ENCODE measurements at regions not wholly inside any gene's neighbourhood (a gene's known extent, or its start where the extent isn't known, plus 50 kb on each side); places are given as distances from the start of the nearest gene placed in this dataset.

DNA sequence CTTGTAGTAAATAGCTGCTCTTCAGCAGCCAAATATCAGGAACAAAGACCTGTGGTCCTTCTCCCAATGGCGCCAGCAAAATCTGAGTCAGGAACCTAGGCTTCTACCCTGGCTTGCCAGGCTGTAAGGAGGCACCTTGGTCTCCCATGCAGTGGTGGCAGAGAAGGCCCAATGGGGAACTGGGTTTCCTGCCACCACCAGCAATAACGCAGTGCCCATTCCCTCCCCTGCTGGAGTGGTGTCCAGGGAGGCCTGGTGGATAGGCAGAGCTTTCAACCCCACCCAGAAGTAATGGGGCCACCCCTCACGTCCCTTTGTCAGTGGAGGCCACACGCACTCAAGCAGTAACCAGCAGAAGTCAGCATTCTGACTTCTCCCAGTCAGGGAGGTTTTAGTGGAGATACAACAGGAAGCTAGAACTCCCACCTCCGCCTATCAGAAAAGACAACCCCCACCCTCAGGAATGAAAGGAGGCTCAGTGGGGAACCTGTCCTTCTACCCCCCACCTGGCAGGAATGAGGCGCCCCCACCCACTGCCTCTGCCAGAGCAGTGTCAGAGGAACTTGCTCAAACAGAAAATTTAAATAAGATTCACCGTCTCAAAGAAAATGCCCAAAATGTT is 132.4 kb downstream of the COPS8 start:
- TF ChIP-seq, protein P1, sequence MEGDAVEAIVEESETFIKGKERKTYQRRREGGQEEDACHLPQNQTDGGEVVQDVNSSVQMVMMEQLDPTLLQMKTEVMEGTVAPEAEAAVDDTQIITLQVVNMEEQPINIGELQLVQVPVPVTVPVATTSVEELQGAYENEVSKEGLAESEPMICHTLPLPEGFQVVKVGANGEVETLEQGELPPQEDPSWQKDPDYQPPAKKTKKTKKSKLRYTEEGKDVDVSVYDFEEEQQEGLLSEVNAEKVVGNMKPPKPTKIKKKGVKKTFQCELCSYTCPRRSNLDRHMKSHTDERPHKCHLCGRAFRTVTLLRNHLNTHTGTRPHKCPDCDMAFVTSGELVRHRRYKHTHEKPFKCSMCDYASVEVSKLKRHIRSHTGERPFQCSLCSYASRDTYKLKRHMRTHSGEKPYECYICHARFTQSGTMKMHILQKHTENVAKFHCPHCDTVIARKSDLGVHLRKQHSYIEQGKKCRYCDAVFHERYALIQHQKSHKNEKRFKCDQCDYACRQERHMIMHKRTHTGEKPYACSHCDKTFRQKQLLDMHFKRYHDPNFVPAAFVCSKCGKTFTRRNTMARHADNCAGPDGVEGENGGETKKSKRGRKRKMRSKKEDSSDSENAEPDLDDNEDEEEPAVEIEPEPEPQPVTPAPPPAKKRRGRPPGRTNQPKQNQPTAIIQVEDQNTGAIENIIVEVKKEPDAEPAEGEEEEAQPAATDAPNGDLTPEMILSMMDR (IDR thresholded peaks at IDR 0.05), result no peak
- no peak overlapping the region for H3K27ac ChIP-seq
- H3K79me2 ChIP-seq, result no peaks in the 10 kb centered on the region

DNA sequence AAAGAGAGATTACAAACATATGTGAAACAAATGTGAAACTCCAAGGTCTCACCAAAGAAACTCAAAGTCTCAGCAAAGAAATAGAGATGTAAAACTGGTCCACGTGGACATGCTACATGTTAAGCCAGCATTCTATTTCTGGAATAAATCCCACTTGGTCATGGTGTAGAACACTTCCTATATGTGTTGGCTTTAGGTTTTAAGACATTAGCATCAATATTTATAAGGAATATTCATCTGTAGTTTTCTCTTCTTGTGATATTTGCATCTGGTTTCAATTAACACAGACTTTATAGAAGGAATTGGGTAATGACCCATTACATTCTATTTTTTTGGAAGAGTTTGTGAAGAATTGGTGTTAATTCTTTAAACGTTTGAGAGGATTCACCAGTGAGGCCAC is 133.1 kb downstream of the COPS8 start:
- Histone ChIP-seq H3K4me2 (ENCODE audit: low read length) (no peak overlapping the region), H3K4me1 (no peaks in the 10 kb centered on the region), H3K79me2 (no peaks in the 10 kb centered on the region), H3K9me3 (ENCODE audit: control insufficient read depth, low read length) (no peaks in the 10 kb centered on the region), H3K27me3 (ENCODE audit: control insufficient read depth, insufficient read depth, low read length) (no peaks in the 10 kb centered on the region), H3K36me3 (ENCODE audit: control insufficient read depth, insufficient read depth, low read length) (no peaks in the 10 kb centered on the region), H2AFZ (no peak overlapping the region), H3K27ac (no peak overlapping the region), H3K9ac (no peak overlapping the region), H3K4me3 (ENCODE audit: low read depth, low read length) (no peak overlapping the region)
- TF ChIP-seq, protein P1 (IDR thresholded peaks at IDR 0.05), result no peak

More for the DNA sequence above, 132.4 kb downstream of the COPS8 start:
- Histone ChIP-seq H3K4me3 (ENCODE audit: low read depth, low read length) (no peak overlapping the region), H3K27me3 (ENCODE audit: control insufficient read depth, insufficient read depth, low read length) (no peaks in the 10 kb centered on the region), H3K4me2 (ENCODE audit: low read length) (no peak overlapping the region), H3K9ac (no peak overlapping the region), H3K4me1 (no peaks in the 10 kb centered on the region), H2AFZ (no peak overlapping the region), H3K9me3 (ENCODE audit: control insufficient read depth, low read length) (no peaks in the 10 kb centered on the region), H3K36me3 (ENCODE audit: control insufficient read depth, insufficient read depth, low read length) (no peaks in the 10 kb centered on the region)

DNA sequence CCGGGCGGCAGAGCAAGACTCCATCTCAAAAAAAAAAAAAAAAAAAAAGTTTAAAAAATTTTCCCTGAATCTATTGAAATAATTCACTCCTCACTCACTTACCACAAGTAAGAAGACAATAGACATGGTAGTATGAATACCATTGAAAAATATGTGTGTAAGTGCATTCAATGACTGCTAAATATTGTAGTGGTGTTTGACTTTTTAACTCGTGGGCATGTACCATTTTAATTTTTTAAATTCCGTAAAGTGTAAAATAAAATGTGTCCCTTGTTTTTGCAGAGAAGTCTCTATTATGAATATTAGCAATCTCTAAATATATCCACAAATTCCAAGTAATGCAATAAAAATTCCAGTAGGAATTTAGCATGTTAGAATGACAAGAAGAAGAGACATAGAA is 134.1 kb downstream of the COPS8 start:
- no peak overlapping the region for H3K4me2 ChIP-seq (ENCODE audit: low read length)
- H2AFZ ChIP-seq, result no peak overlapping the region
- H3K79me2 ChIP-seq, result no peaks in the 10 kb centered on the region
- TF ChIP-seq, protein P1 (IDR thresholded peaks at IDR 0.05), result no peak
- H3K4me1 ChIP-seq, result no peaks in the 10 kb centered on the region
- no peaks in the 10 kb centered on the region for H3K36me3 ChIP-seq (ENCODE audit: control insufficient read depth, insufficient read depth, low read length)
- H3K9me3 ChIP-seq (ENCODE audit: control insufficient read depth, low read length), result no peaks in the 10 kb centered on the region
- H3K9ac ChIP-seq, result no peak overlapping the region
- no peak overlapping the region for H3K4me3 ChIP-seq (ENCODE audit: low read depth, low read length)
- no peaks in the 10 kb centered on the region for H3K27me3 ChIP-seq (ENCODE audit: control insufficient read depth, insufficient read depth, low read length)
- no peak overlapping the region for H3K27ac ChIP-seq

DNA sequence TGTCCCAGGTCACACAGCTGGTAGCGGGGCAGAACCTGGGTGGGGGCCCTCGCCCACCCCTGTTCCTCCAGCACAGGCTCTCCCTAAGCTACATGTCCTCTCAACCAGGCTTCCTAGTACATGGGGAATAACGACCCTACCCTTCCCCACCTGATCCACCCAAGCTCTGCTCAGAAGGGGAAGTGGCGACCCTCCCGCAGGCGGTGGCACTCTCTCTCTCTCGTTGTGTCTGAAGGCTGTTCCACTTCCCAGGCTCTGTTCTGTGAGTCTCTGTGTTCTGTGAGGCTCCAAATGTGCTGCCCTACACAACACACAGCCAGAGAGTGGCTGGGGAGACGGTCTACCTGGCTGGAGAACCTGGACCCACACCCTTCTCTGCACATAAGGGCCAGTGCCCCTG is 135.8 kb downstream of the COPS8 start:
- TF ChIP-seq, protein P1 (IDR thresholded peaks at IDR 0.05), result no peak
- Histone ChIP-seq H3K9ac (no peak overlapping the region), H3K27ac (no peak overlapping the region), H3K4me2 (ENCODE audit: low read length) (no peak overlapping the region), H3K4me1 (no peaks in the 10 kb centered on the region), H3K9me3 (ENCODE audit: control insufficient read depth, low read length) (no peaks in the 10 kb centered on the region), H3K27me3 (ENCODE audit: control insufficient read depth, insufficient read depth, low read length) (no peaks in the 10 kb centered on the region), H3K4me3 (ENCODE audit: low read depth, low read length) (no peak overlapping the region), H3K79me2 (no peaks in the 10 kb centered on the region), H3K36me3 (ENCODE audit: control insufficient read depth, insufficient read depth, low read length) (no peaks in the 10 kb centered on the region), H2AFZ (no peak overlapping the region)

DNA sequence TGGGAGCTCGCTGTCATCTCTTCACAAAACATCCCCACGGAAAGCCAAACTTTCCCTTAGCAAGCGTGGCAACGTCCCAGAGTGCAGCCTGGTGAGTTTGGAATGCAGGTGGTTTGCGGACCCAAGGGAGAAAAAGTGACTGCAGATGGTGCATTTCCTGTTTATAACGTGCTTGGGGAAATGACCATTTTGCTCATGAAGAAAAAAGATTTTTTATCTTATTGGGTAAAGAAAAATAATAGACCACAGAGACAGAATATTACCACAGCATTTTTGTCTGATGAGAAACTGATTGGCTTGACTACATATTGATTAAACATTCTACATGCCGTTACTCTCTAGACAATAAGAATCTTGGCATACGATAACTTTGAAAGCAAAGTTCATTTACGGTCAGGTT is 136.5 kb downstream of the COPS8 start:
- no peak overlapping the region for H2AFZ ChIP-seq
- H3K4me1 ChIP-seq, result no peaks in the 10 kb centered on the region
- H3K9ac ChIP-seq, result no peak overlapping the region
- H3K36me3 ChIP-seq (ENCODE audit: control insufficient read depth, insufficient read depth, low read length), result no peaks in the 10 kb centered on the region
- TF ChIP-seq, protein P1 (IDR thresholded peaks at IDR 0.05), result no peak
- no peaks in the 10 kb centered on the region for H3K79me2 ChIP-seq
- H3K27ac ChIP-seq, result no peak overlapping the region
- H3K4me3 ChIP-seq (ENCODE audit: low read depth, low read length), result no peak overlapping the region
- H3K9me3 ChIP-seq (ENCODE audit: control insufficient read depth, low read length), result no peaks in the 10 kb centered on the region
- H3K4me2 ChIP-seq (ENCODE audit: low read length), result no peak overlapping the region
- H3K27me3 ChIP-seq (ENCODE audit: control insufficient read depth, insufficient read depth, low read length), result no peaks in the 10 kb centered on the region
